Keratinocyte (primary cell): ENCODE measurements at regions not wholly inside any gene's neighbourhood (a gene's known extent, or its start where the extent isn't known, plus 50 kb on each side); places are given as distances from the start of the nearest gene placed in this dataset.

Source experiments
- DNase-seq: peaks from one replicate; pipeline ENCODE4 v3.0.0-alpha.2; 2011; ENCODE audit warnings: low read depth, missing footprints, low spot score
- FAIRE-seq: peaks from 2 replicates; lab custom pipeline; 2011; peaks lifted over from hg19 to GRCh38; lab: Jason Lieb, UNC
- H2AFZ ChIP-seq: 2 replicates; pipeline ENCODE4 v1.6.0; 2012; ENCODE audit warnings: low read length, control low read depth, inconsistent platforms; ENCODE audit not compliant: control insufficient read depth
- H3K27ac ChIP-seq: 2 replicates; pipeline ENCODE4 v1.5.1; 2011; ENCODE audit warnings: low read length; ENCODE audit not compliant: control insufficient read depth, insufficient read depth
- H3K27me3 ChIP-seq: 3 replicates; pipeline ENCODE4 v1.6.0; 2011; ENCODE audit warnings: low read length; ENCODE audit not compliant: control insufficient read depth, insufficient read depth; ENCODE audit errors: extremely low read depth
- H3K36me3 ChIP-seq, 2 experiments: 2 replicates in 1 of 2; 3 replicates in 1 of 2; pipeline ENCODE4 v1.5.1; 2011; ENCODE audit warnings: low read length in 2 of 2, mild to moderate bottlenecking in 1 of 2; ENCODE audit not compliant: control insufficient read depth in 2 of 2, insufficient read depth in 2 of 2; ENCODE audit errors: extremely low read depth in 1 of 2
- H3K4me1 ChIP-seq: 3 replicates; pipeline ENCODE4 v1.5.1; 2011; ENCODE audit warnings: low read length; ENCODE audit not compliant: control insufficient read depth, insufficient read depth; ENCODE audit errors: extremely low read depth
- H3K4me2 ChIP-seq: 3 replicates; pipeline ENCODE4 v1.6.0; 2011; ENCODE audit warnings: low read depth, low read length; ENCODE audit not compliant: control insufficient read depth, insufficient read depth; ENCODE audit errors: extremely low read depth
- H3K4me3 ChIP-seq, 3 experiments: fragments of 200-600 bp in 1 of 3; sonication (generic) in 1 of 3; 2 replicates in 2 of 3; 3 replicates in 1 of 3; pipeline ENCODE4 v1.5.1; 2011 to 2016; ENCODE audit warnings: low read length in 3 of 3, mild to moderate bottlenecking in 3 of 3, control low read depth in 2 of 3, inconsistent platforms in 1 of 3, low read depth in 1 of 3, mixed read lengths in 1 of 3, mixed run types in 1 of 3, moderate library complexity in 1 of 3; ENCODE audit not compliant: control insufficient read depth in 2 of 3, insufficient read depth in 2 of 3; ENCODE audit errors: extremely low read depth in 1 of 3
- H3K79me2 ChIP-seq: 2 replicates; pipeline ENCODE4 v1.6.0; 2012; ENCODE audit warnings: low read length; ENCODE audit not compliant: control insufficient read depth, insufficient read depth
- H3K9ac ChIP-seq: 3 replicates; pipeline ENCODE4 v1.6.0; 2011; ENCODE audit warnings: low read length; ENCODE audit not compliant: control insufficient read depth, insufficient read depth; ENCODE audit errors: extremely low read depth
- H3K9me1 ChIP-seq: 3 replicates; pipeline ENCODE4 v1.6.0; 2011; ENCODE audit warnings: low read length; ENCODE audit not compliant: control insufficient read depth, insufficient read depth; ENCODE audit errors: extremely low read depth
- H3K9me3 ChIP-seq: 2 replicates; pipeline ENCODE4 v1.5.1; 2012; ENCODE audit warnings: low read depth, low read length; ENCODE audit not compliant: control insufficient read depth
- H4K20me1 ChIP-seq: 3 replicates; pipeline ENCODE4 v1.6.0; 2011; ENCODE audit warnings: low read length; ENCODE audit not compliant: control insufficient read depth, insufficient read depth; ENCODE audit errors: extremely low read depth
- EZH2 ChIP-seq: IDR thresholded peaks from one replicate; pipeline ENCODE4 v1.6.1; 2012; ENCODE audit warnings: inconsistent platforms, mild to moderate bottlenecking, low read length, moderate library complexity
- dilution Hi-C: fragments of 300-500 bp; cut with MboI; formaldehyde crosslinking; loops from one replicate; pipeline ENCODE4 v1.7.0; 2020; ENCODE audit warnings: low sequenced_read_pairs; ENCODE audit not compliant: extremely low pct_ligation_motif_present
- TF ChIP-seq, protein P1 (sequence below), 3 experiments: IDR thresholded peaks in 1 of 3; conservative IDR thresholded peaks in 1 of 3; optimal IDR thresholded peaks in 1 of 3; 2 replicates in 2 of 3; 3 replicates in 1 of 3; pipeline versions ENCODE3 to v1.5.1; 2011; ENCODE audit warnings: low read length in 3 of 3, mild to moderate bottlenecking in 3 of 3, moderate library complexity in 2 of 3, control low read depth in 1 of 3, inconsistent platforms in 1 of 3; ENCODE audit not compliant: insufficient read depth in 2 of 3; ENCODE audit errors: extremely low read depth in 1 of 3

DNA sequence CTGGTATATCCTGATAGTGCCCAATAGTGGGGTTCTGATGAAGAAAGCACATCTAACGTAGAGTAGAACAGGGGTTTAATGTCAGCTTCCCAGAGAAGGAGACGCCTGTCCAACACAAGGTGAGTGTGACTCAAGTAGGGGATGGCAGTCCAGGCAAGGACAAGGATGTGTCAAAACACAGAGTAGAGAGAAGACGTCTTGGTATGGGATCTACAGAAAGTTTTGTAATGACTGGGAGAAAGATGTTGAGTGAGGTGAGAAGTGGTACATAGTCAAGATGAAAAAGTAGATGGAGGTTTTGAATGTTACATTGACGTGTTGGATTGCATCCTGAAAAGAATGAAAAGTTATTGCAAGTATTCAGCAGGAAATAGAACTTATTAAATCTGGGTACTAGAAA lies 124.4 kb downstream of the TMA16 start:
- Histone ChIP-seq H3K4me2 (no peak overlapping the region), H3K4me1 (no peaks in the 10 kb centered on the region), H3K79me2 (no peaks in the 10 kb centered on the region), H3K27ac (no peak overlapping the region), H3K9ac (no peak overlapping the region), H3K9me1 (no peaks in the 10 kb centered on the region), H3K27me3 (no peaks in the 10 kb centered on the region), H2AFZ (no peak overlapping the region), H3K4me3 (no peak overlapping the region), H4K20me1 (no peaks in the 10 kb centered on the region), H3K36me3 (no peaks in the 10 kb centered on the region), H3K9me3 (no peaks in the 10 kb centered on the region)
- FAIRE-seq (no peak), DNase-seq (no peak)
- dilution Hi-C loops: no loop called here
- TF ChIP-seq, protein P1, sequence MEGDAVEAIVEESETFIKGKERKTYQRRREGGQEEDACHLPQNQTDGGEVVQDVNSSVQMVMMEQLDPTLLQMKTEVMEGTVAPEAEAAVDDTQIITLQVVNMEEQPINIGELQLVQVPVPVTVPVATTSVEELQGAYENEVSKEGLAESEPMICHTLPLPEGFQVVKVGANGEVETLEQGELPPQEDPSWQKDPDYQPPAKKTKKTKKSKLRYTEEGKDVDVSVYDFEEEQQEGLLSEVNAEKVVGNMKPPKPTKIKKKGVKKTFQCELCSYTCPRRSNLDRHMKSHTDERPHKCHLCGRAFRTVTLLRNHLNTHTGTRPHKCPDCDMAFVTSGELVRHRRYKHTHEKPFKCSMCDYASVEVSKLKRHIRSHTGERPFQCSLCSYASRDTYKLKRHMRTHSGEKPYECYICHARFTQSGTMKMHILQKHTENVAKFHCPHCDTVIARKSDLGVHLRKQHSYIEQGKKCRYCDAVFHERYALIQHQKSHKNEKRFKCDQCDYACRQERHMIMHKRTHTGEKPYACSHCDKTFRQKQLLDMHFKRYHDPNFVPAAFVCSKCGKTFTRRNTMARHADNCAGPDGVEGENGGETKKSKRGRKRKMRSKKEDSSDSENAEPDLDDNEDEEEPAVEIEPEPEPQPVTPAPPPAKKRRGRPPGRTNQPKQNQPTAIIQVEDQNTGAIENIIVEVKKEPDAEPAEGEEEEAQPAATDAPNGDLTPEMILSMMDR (optimal IDR thresholded peaks at IDR 0.05 in 1 of 3, IDR thresholded peaks at IDR 0.05 in 1 of 3, conservative IDR thresholded peaks at IDR 0.05 in 1 of 3; ENCODE audit: extremely low read depth in 1 of 3, insufficient read depth in 2 of 3, low read length in 3 of 3): no peak
- TF ChIP-seq EZH2: no peak

DNA sequence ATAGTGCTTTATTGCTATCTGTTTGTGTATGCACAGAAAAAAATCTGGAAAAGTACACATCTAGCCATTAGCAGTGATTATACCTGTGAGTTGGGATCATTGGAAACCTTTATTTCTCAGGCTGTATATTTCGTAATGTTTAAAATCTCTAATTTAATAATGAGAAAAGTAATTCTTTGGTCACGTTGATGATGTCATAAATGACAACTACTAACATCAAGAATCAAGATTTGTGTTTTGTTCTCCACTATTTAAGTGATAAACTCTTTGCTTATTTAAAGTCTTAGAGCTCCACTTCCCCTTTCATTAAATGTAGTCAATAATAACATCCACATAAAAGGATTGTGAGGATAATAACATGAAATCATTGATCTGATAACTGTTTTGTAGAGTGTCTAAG lies 126.2 kb downstream of the TMA16 start:
- no peak overlapping the region for H3K9ac ChIP-seq
- H4K20me1 ChIP-seq: no peaks in the 10 kb centered on the region
- H3K27ac ChIP-seq: no peak overlapping the region
- FAIRE-seq: no peak
- no peaks in the 10 kb centered on the region for H3K9me3 ChIP-seq
- H3K9me1 ChIP-seq: no peaks in the 10 kb centered on the region
- no peak for DNase-seq
- H2AFZ ChIP-seq: no peak overlapping the region
- TF ChIP-seq EZH2: no peak
- TF ChIP-seq, protein P1 (optimal IDR thresholded peaks at IDR 0.05 in 1 of 3, IDR thresholded peaks at IDR 0.05 in 1 of 3, conservative IDR thresholded peaks at IDR 0.05 in 1 of 3; ENCODE audit: extremely low read depth in 1 of 3, insufficient read depth in 2 of 3, low read length in 3 of 3): no peak
- no peaks in the 10 kb centered on the region for H3K4me1 ChIP-seq
- dilution Hi-C loops: no loop called here
- H3K27me3 ChIP-seq: no peaks in the 10 kb centered on the region
- no peak overlapping the region for H3K4me2 ChIP-seq
- H3K79me2 ChIP-seq: no peaks in the 10 kb centered on the region
- no peak overlapping the region for H3K4me3 ChIP-seq
- no peaks in the 10 kb centered on the region for H3K36me3 ChIP-seq
